Superior temporal gyrus (tissue), 1 donor: ENCODE measurements at regions not wholly inside any gene's neighbourhood (a gene's known extent, or its start where the extent isn't known, plus 50 kb on each side); places are given as distances from the start of the nearest gene placed in this dataset.
"Not testable (repeated sequence)": the region's sequence is repeated elsewhere in the genome, so short reads cannot be mapped to it uniquely, and the experiment has no call there.

Experiments used
- DNase-seq: peaks from one replicate; pipeline ENCODE4 v3.0.0-alpha.2; 2016; ENCODE audit errors: extremely low spot score

- no peak for DNase-seq
Measured at GRCh38 chr7:17396692-17397091, 98.2 kb downstream of the AHR start.

- DNase-seq, result no peak
Measured at GRCh38 chr7:17401791-17402627, 103.6 kb downstream of the AHR start.

GRCh38 chr7:17402628-17403278, 104.3 kb downstream of the AHR start:
- no peak for DNase-seq

- DNase-seq, result no peak
Measured at GRCh38 chr7:17404006-17404405, 105.6 kb downstream of the AHR start.

- DNase-seq, result no peak
Measured at GRCh38 chr7:17405786-17406185, 107.3 kb downstream of the AHR start.

GRCh38 chr7:17406738-17407137, 108.3 kb downstream of the AHR start:
- no peak for DNase-seq

- DNase-seq, result no peak
Measured at GRCh38 chr7:17407229-17407628, 108.8 kb downstream of the AHR start.

GRCh38 chr7:17408245-17408903, 109.9 kb downstream of the AHR start:
- no peak for DNase-seq

- DNase-seq, result no peak
Measured at GRCh38 chr7:17408904-17409290, 110.4 kb downstream of the AHR start.

GRCh38 chr7:17411922-17412321, 113.5 kb downstream of the AHR start:
- DNase-seq, result no peak

GRCh38 chr7:17412883-17413282, 114.4 kb downstream of the AHR start:
- no peak for DNase-seq

- no peak for DNase-seq
Measured at GRCh38 chr7:17415955-17416354, 117.5 kb downstream of the AHR start.

GRCh38 chr7:17420308-17421015, 122.0 kb downstream of the AHR start:
- not testable (repeated sequence) for DNase-seq

- DNase-seq, result no peak
Measured at GRCh38 chr7:17421941-17422340, 123.5 kb downstream of the AHR start.

GRCh38 chr7:17422966-17423365, 124.5 kb downstream of the AHR start:
- no peak for DNase-seq

GRCh38 chr7:17427924-17428323, 129.5 kb downstream of the AHR start:
- DNase-seq, result no peak

- DNase-seq, result no peak
Measured at GRCh38 chr7:17429579-17429978, 131.1 kb downstream of the AHR start.

- DNase-seq, result no peak
Measured at GRCh38 chr7:17432793-17433192, 134.3 kb downstream of the AHR start.

GRCh38 chr7:17434191-17434590, 135.7 kb downstream of the AHR start:
- DNase-seq, result no peak

GRCh38 chr7:17434841-17435692, 136.6 kb downstream of the AHR start:
- no peak for DNase-seq

- no peak for DNase-seq
Measured at GRCh38 chr7:17436126-17436525, 137.7 kb downstream of the AHR start.
